SHP77 (cell line): ENCODE measurements at regions not wholly inside any gene's neighbourhood (a gene's known extent, or its start where the extent isn't known, plus 50 kb on each side); places are given as distances from the start of the nearest gene placed in this dataset.
"Not testable (repeated sequence)": the region's sequence is repeated elsewhere in the genome, so short reads cannot be mapped to it uniquely, and the experiment has no call there.

ENCODE experiments used
- DNase-seq, 2 experiments: peaks; one replicate each; lab custom pipeline; 2025; lab: John Stamatoyannopoulos, UW

DNA sequence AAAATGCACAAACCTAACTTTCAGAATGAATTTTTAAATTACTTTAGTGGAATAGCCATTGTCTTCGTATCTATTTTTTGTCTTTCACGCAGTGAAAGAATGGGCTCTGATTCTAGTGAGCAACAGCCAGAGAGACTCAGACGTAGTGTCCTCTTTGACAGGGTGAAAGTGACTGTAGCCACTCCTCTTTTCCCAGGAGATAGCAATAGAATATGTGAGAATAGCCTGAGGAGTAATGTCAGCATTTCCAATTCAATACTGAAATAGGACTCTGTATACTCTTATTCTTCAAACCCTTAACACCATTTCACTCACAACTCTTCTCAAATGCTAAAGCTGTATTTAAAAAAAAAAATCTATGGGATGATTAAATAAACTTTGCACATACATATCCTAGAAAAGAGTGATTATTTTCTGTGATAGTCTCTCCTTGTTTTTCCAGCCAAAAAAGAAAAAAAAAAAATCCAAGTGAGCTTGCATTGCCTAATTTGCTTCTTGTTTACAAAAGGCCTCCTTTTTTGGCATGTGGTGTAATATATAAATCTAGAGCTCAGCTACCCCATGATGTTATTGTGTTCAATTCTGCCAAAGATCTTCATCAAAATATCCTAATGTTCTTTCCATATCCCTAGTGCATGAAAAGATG is 626.1 kb upstream of the SLITRK6 start:
- DNase-seq: peak; percentile 31 to 64

DNA sequence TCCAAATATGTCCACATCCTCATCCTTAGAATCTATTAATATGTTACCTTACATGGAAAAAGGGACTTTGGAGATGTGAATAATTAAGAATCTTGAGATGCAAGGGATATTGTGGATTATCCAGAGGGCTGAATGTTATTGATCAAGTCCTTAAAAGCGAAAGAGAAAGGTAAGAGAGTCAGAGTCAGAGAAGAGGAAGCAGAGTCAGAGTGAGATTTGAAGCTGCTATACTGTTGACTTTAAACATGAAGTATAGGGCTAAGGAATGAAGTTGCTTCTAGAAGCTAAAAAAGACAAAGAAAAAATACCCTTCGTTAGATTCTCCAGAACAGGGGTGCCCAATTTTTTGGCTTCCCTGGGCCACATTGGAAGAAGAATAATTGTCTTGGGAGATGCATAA is 627.2 kb upstream of the SLITRK6 start:
- no peak for DNase-seq

DNA sequence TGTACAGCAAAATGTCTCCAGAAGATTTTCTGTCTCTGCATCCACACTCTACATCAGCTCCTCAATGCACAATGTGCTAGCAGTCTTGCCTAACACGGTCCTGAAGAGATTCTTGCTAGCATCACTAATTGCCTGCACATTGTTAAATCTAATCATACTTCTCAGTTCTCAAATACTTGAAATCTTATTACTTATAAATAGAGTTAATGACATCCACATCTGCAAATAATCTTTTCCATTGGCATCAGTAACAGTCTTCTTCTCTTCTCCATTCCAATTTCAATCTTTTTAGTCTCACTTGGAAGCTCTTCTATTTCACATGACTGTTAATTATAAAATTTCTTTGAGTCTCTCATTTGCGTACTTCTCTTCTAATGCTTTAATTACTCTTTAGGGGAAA is 630.5 kb upstream of the SLITRK6 start:
- no peak for DNase-seq

DNA sequence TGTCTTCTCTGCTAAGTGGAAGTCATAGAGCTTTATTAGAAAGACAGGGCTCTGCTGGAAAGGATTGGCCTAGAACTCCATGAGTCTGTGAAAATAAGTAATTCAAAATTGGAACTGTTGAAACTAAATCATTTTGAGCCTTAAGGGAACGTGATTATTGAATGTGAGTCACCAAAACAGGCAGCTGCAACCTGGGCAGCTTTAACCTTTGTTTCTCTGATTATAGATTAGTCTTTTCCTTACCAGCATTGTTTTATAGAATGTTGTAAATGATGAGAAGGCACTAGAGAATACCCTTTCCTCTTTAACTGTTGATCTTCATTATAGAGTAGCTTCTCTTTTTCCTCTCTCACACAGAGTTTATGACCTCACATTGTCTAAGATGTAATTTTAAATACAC is 638.8 kb upstream of the SLITRK6 start:
- no peak for DNase-seq

DNA sequence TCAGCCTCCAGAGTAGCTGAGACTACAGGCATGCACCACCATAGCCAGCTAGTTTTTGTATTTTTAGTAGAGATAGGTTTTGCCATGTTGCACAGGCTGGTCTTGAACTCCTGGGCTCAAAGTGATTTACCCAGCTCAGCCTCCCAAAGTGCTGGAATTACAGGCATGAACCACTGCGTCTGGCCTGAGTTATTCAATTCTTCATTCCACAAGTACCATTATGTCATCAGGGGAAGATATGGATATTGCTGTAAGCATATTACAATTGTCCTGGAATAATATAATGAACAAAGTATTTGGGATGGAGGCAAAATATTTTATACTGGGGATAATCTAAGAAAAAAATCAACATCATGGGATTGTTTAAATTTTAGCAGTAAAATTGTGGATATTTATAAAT is 646.0 kb upstream of the SLITRK6 start:
- no peak for DNase-seq

DNA sequence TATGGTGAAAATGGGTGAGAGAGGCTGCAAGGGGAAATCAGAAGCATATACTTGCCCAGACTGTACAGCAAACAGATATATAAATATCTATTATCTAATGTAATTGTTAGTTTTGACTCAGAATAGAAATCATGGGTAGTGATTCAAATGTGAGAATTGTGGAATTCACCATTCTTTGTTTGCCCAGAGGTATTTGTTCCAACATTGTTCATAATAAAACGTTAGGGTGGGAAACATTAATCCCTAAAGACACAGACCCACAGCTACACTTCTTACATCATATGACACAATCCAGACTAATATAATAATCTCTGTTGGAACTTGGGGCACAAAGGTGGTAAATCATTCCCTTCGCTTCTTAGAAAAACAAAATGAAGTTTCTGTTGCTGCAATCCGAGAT is 646.5 kb upstream of the SLITRK6 start:
- DNase-seq: no peak

DNA sequence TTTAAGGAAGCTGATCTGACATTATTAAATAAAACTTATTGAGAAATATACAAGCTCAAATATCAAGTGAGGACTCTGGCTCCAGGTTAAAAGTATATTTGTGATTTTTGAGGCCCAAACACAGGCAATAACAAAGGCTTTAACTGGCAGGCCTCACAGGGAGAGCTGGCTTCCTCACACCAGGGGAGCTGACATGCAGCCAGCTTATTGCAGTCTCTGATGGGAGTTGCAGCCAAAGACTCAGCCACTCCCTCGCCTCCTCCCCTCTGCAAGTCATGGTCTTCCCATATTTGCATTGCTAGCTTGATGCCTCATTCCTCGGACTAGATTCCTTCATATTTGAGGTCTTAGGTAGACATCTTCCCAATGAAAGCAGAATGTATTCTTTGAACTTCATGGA is 647.1 kb upstream of the SLITRK6 start:
- no peak for DNase-seq

DNA sequence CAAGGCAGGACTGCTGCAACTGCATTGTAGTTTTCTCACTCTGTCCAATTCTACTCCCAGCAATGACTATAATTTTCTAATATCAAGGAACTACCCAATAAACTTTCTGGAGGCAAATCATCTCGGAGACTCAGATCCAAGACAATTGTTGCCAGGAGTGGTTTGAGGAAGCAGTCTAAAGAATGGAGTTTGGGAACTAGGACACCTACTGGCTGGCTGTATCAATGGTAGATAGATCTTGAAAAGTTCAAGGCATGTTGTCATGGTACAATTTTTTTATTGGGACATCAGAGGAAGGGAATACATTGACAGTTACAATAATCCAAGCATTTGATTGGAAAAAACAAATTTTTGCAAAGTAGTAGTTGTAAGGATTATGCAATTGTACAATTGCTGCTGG is 648.3 kb upstream of the SLITRK6 start:
- no peak for DNase-seq

DNA sequence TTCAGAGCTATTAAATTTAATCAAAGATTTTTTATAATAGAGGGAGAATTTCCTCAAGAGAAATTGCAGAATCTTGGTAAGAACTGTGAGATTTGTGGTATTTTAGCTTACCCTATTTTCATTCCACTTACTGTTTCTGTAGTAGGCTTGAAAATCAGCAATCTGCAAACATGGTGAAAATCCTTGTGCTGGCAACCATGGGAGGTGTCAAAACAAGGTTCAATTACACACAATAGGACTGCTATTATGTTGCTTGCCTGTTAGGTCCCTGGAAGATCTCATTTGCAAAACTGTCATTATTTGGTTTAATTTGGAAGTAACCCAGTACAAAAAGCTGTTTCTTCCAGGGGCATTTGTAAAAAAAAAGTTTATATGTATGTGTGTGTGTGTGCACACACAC is 662.8 kb upstream of the SLITRK6 start:
- no peak for DNase-seq

DNA sequence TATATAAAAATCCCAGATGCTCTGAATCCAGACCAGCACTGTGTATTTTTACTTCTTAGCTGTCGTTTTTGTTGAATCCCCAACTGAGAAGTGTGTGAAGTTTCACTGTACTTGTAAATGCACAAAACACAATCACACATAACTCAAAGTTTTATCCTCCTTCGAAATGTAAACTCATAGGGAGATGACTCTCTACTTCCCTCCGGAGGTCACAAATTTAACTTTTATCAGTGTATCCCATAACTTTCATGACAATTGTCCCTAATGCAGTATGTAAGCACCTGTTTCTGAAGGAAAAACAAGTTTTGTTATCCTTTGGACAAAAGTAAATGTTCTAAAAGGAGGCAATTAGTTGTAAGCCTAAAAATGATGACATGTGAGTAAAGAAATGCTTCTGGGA is 665.0 kb upstream of the SLITRK6 start:
- peak; percentile 18 to 37 for DNase-seq

DNA sequence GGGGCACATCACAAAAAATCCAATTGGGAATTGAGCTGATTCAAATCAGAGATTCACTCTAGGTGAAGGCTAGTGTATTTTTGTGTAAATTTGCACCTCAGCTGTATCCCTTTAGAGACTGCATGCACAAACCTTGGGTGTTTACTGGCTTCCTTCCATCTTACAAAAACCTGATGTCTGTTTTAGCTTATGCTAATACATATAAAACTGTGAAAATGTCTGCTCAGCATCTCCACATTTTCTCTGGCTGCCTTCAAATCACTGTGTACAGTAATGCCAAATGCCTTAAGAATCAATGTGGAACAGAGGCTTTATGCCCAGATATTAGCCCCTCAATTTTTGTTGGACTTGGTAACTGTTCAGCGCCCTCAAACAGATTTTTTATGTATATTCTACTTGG is 675.8 kb upstream of the SLITRK6 start:
- no peak for DNase-seq

DNA sequence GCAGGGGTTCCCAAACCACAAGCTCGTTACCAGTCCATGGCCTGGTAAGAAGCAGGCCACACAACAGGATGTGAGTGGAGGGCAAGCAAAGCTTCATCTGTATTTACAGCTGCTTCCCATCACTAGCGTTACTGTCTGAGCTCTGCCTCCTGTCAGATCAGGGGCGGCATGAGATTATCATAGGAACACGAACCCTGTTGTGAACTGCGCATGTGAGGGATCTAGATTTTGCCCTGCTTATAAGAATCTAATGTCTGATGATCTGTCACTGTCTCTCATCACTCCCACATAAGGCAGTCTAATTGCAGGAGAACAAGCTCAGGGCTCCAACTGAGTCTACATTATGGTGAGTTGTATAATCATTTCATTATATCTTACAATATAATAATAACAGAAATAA is 677.4 kb upstream of the SLITRK6 start:
- peak in 1 of 2 experiments; percentile 10 for DNase-seq

DNA sequence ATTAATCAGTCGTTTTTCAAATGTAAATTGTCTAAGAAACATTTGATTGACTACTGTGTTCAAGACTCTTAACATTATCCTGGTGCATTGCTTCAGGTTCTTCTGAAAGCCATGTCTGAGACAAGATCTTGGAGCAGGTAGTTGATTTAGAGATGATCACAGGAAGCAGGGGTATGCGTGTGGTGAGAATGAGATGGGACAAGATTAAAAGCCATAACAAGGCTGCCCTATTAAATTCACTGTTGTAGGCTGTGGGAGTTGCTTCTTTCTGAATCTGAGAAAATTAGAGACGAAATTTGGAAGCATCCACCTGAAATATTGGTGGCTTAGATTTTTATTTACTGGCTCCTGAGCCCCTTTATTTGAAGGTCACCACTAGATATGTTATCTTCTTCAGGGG is 687.4 kb upstream of the SLITRK6 start:
- no peak for DNase-seq

DNA sequence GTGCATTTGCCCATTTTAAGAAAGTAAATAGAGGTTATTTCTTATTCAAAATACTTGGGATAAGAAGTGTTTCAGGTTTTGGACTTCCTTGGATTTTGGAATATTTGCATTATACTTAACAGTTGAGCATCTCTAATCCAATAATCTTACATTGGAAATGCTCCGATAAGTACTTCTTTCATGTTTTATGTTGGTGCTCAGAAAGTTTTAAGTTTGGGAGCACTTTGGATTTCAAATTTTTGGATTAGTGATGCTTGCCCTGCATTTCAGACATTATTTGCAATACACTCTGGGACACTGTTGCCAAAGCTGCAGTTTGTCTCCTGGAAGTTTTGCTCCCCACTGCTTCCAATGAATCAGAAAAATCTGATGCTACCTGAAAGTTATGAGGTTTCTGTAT is 691.9 kb upstream of the SLITRK6 start:
- no peak for DNase-seq

DNA sequence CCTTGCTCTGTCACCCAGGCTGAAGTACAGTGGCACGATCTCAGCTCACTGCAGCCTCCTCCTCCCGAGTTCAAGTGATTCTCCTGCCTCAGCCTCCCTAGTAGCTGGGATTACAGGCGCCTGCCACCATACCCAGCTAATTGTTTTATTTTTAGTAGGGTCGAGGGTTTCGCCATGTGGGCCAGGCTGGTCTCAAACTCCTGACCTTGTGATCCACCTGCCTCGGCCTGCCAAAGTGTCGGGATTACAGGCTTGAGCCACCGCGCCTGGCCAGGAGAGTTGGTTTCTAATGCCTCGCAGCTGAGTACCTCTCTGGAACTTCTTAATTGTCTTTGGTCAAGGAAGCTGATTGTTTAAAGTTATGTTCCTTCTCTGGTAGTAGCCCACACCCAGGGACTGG is 702.7 kb upstream of the SLITRK6 start:
- DNase-seq: not testable (repeated sequence)

DNA sequence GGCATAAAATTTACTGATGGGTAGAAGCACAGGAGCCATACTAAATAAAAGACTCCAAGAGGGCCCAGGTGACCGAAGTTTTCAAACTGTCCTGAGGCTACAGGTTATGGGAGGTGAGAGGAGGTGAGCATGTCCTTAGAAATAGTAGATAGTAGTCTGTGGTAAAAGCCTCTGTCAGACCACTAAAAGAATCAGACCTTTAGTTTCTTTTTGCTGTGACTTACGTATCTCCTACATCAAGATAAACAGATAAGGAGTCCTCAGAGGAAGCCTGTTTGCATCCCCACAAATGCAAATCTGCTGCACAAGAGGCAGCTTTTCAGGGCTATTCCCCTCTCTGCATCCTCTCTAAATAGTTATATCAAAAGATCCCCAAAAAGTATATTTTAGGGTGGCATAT is 711.6 kb upstream of the SLITRK6 start:
- no peak for DNase-seq

DNA sequence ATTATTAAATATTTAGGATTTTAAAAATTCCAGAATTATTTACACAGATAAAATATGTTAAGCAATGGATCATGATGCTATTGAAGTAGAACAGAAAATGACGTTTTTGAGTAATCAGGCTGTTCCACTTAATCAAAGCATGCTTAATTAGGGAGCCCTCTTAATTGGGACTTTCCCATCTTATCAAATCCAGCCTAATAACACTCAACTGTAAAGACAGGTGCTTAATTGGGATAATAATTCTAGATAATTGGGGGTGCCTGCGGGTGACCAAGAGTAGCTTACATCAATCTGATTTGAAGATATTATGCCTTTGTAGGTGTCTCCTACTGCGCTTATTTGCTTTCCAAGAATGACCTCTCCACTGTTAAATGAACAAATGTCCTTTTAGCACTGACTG is 742.2 kb upstream of the SLITRK6 start:
- no peak for DNase-seq

DNA sequence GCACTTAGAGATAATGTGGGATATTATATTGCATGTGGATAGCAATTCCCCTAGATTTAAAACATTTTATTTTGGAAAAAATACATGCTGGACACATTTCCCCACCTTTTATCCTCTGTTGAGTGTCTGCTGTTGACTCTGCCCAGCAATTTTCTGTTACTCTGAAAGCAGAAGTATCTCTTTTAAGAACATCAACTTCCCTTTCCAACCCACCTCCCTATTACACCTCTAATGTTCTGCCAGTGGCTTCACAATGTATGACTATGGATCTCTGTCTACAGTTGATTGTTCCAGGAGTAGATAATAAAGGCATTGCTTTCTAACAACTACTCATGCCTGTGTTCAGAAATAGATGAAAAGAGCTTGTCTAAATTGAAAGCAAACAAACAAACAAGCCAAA is 754.8 kb upstream of the SLITRK6 start:
- no peak for DNase-seq

DNA sequence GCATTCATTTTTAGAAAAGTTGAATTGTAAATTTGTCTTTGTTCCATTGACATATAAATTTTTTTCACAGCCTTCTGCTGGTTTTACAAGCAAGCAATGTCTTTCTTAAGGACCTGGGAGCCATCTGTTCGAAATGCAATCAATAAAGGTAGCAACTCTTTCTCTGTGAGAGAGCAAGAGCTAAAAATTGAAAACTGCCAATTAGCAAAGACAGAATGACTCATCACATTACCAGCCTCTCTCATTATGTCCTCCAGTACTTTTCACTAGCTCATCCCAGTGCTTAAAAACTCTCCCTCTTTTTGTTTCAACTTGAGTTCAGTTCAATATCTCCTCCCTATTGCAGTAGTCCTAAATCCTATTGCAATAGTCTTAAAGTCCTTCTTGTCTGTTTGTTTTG is 760.7 kb upstream of the SLITRK6 start:
- DNase-seq: no peak

DNA sequence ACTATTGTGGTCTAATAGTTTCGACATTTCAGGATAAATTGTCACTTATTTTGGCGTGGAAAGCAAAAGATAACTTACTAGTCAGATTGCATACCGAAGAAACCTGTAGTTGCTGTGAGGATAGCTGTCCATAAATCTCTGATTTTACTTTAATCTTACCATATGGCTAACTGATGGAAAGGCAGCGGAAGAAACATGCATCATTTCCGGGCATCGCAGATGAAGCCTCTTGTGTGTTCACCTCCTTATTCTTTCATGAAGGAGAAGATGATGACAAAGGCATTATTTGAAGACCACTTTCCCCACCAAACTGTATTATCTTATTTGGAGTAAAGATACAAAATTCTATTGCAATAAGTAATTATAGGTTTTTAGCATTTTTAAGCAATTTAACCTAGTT is 763.6 kb upstream of the SLITRK6 start:
- no peak for DNase-seq

DNA sequence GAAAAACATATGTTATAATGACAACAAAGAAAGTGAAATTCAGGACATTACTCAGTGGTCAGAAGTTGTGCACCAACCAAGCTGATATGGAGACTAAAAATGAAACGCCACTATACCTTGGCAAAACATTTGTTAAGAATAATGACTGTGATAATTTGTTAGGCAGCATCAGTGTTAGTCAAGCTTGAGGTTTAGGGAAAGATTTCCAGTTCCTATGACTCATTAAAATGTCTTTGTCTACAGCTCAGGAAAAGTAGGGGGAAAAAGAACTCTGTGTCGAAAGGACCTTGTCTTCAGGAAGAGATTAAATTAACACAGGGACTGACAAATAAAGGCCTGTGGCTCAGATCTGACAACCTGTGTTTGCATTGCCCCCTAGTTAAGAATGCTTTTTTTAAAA is 764.1 kb upstream of the SLITRK6 start:
- DNase-seq: no peak

DNA sequence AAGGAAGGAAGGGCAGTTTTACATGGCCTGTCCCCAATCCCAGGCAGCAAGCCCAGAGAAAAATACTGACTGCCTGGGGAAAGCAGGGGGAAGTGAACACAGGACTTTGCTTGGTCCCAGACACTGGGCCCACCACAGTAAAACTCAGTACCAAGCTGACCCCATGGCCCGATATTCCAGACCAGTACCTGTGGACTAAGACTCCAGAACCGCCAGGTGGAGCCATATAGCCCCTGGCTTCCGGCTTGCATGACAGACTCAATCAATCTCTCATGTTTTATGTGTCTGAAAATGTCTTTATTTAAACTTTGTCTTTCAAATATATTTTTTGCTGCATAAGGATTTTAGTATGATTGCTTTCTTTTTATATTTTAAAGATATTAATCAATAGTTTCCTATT is 767.9 kb upstream of the SLITRK6 start:
- DNase-seq: no peak

DNA sequence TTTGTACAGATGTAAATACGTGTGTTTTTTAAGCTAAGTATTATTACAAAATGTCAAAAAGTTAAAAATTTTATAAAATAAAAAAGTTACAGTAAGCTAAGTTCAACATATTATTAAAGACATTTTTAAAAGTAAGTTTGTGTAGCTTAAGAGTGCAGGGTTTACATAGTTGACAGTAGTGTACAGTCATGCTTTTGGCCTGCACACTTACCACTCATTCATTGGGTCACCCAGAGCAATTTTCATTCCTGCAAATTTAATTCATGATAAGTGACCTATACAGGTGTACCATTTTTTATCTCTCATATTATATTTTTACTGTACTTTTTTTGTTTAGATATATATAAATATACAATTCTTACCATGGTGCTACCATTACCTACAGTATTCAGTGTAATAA is 769.9 kb upstream of the SLITRK6 start:
- no peak for DNase-seq

DNA sequence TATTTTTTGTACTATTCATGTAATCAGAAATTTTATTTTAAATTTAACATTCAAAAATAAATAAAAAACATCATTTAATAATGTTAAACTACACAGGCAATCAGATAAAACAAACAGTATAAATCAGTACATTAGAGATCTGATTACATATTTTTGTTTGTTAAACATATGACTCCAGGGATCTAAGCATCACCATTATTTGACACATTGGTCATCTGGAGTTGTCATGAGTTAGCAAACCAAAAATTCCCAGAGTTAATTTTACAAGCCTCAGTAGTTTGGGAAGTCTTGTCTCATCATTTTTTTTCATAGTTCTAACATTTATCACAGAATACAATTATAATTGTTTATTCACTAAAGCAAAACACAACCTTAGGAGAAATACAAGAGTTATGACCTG is 770.8 kb upstream of the SLITRK6 start:
- DNase-seq: no peak

DNA sequence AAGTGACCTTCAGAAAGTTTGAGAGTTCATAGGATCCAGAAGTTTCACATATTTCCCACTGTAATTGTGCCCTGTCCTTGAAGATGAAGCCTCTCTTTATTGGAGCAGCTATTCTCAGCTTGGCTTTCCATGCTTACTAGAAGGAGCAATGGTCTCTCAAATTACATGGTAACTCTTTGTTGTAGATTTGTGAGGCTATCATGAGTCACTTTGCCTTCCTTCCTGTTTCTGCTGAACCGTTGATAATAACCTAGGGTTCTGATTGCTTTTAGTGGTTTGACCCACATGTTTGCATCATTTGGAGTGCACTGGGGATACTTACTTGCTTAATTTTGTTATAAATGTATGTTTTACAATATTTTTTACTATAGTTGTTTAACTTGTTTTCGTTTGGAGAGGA is 772.9 kb upstream of the SLITRK6 start:
- no peak for DNase-seq
